ENCODE measurements at regions not wholly inside any gene's neighbourhood (a gene's known extent, or its start where the extent isn't known, plus 50 kb on each side); places are given as distances from the start of the nearest gene placed in this dataset.
"Not testable (repeated sequence)": the region's sequence is repeated elsewhere in the genome, so short reads cannot be mapped to it uniquely, and the experiment has no call there.

GRCh38 chr13:86253497-86253896 lies 454.3 kb upstream of the SLITRK6 start:
- not testable (repeated sequence) for DNase-seq

GRCh38 chr13:86255820-86256219 lies 456.6 kb upstream of the SLITRK6 start:
- DNase-seq = not testable (repeated sequence)

GRCh38 chr13:86269511-86269910 lies 470.3 kb upstream of the SLITRK6 start:
- no peak for DNase-seq

- no peak for DNase-seq
These were observed 483.2 kb upstream of the SLITRK6 start for GRCh38 chr13:86282442-86282841.

GRCh38 chr13:86283031-86283430 lies 483.8 kb upstream of the SLITRK6 start:
- no peak for DNase-seq

GRCh38 chr13:86298725-86299124 lies 499.5 kb upstream of the SLITRK6 start:
- DNase-seq = no peak

GRCh38 chr13:86299128-86299527 lies 499.9 kb upstream of the SLITRK6 start:
- DNase-seq = no peak

GRCh38 chr13:86309881-86310280 lies 510.7 kb upstream of the SLITRK6 start:
- DNase-seq = no peak

- no peak for DNase-seq
These were observed 514.2 kb upstream of the SLITRK6 start for GRCh38 chr13:86313421-86313820.

- DNase-seq = no peak
These were observed 519.2 kb upstream of the SLITRK6 start for GRCh38 chr13:86318450-86318849.

GRCh38 chr13:86324191-86324590 lies 525.0 kb upstream of the SLITRK6 start:
- no peak for DNase-seq

GRCh38 chr13:86355301-86355700 lies 556.1 kb upstream of the SLITRK6 start:
- DNase-seq = no peak

GRCh38 chr13:86357106-86357505 lies 557.9 kb upstream of the SLITRK6 start:
- no peak for DNase-seq

- not testable (repeated sequence) for DNase-seq
These were observed 564.5 kb upstream of the SLITRK6 start for GRCh38 chr13:86363749-86364148.

- no peak for DNase-seq
These were observed 569.7 kb upstream of the SLITRK6 start for GRCh38 chr13:86368924-86369323.

- no peak for DNase-seq
These were observed 578.2 kb upstream of the SLITRK6 start for GRCh38 chr13:86377451-86377850.

GRCh38 chr13:86378628-86379027 lies 579.4 kb upstream of the SLITRK6 start:
- DNase-seq = no peak

- no peak for DNase-seq
These were observed 583.9 kb upstream of the SLITRK6 start for GRCh38 chr13:86383151-86383550.

- DNase-seq = no peak
These were observed 584.3 kb upstream of the SLITRK6 start for GRCh38 chr13:86383561-86383960.

- no peak for DNase-seq
These were observed 598.4 kb upstream of the SLITRK6 start for GRCh38 chr13:86397635-86398034.

- DNase-seq = no peak
These were observed 600.4 kb upstream of the SLITRK6 start for GRCh38 chr13:86399572-86399971.

- no peak for DNase-seq
These were observed 603.3 kb upstream of the SLITRK6 start for GRCh38 chr13:86402500-86402899.

GRCh38 chr13:86403181-86403580 lies 604.0 kb upstream of the SLITRK6 start:
- DNase-seq = no peak

- no peak for DNase-seq
These were observed 610.4 kb upstream of the SLITRK6 start for GRCh38 chr13:86409466-86410241.

GRCh38 chr13:86425170-86425815 lies 626.1 kb upstream of the SLITRK6 start:
- no peak for DNase-seq

Data from activated effector memory CD4-positive, alpha-beta T cell treated with anti-CD3 and anti-CD28 coated beads, Interleukin-2, amount 50 U/mL, for 16 hours (primary cell).